HG03280 (cell line): ENCODE measurements at regions not wholly inside any gene's neighbourhood (a gene's known extent, or its start where the extent isn't known, plus 50 kb on each side); places are given as distances from the start of the nearest gene placed in this dataset.

Experiments used
- ATAC-seq: cut with Tn5 transposase; IDR thresholded peaks from one replicate; pipeline ENCODE4 v1.9.1; 2021; ENCODE audit warnings: mild to moderate bottlenecking, moderate library complexity; ENCODE audit not compliant: unreplicated experiment

DNA sequence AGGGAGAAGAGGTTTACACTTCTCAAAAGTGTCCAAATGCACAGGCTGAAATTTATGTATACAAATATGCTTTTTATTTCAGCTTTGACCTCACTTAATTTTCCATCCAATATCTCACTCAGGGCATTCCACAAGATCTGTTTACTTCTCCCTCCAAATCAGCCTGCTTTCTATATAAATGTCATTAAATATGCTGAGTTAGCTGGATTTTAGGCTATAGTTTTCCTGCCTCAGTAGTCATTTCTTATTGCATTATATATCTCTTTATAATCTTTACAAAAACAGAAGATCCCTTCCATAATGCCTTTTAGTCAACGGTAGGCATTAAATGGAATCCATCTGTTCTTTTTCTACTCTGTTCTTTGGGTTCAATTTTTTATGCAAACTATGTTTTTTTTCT, 71.7 kb upstream of the KCND2 start:
- no peak for ATAC-seq

DNA sequence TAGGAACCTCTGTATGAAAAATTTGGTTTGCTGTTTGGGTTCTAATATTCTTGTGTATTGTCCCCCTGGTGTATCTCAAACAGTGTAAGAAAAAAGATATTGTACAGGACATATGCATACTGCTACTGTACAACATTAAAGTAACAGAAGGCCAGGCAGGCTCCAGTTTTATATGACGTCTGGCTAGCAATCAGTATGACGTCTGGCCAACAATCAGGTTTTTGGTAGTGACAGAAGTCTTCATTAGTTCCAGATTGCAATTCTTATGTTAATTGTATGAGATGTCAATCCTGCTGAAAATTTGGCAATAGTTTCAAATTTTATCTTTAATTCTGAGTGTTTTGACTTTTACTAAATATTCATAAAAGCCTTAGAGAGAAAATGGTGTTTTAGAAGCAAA, 67.9 kb upstream of the KCND2 start:
- no peak for ATAC-seq

DNA sequence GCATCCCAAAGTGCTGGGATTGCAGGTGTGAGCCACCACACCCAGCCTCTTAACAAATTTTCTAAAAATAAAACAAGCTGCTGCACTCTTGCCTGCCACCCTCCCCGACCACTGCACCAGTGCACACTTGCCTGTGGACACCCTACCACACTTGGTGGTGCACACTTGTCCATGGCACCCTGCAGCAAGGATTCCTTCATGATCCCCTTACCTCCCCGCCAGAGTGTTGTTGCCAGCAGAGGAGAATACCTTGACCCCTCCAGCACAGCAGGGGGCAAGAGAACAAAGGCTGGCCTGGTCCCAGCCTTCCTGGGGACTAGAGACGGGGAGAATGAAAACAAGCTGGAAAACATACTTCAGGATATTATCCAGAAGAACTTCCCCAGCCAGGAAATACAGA, 65.9 kb upstream of the KCND2 start:
- ATAC-seq, result no peak

DNA sequence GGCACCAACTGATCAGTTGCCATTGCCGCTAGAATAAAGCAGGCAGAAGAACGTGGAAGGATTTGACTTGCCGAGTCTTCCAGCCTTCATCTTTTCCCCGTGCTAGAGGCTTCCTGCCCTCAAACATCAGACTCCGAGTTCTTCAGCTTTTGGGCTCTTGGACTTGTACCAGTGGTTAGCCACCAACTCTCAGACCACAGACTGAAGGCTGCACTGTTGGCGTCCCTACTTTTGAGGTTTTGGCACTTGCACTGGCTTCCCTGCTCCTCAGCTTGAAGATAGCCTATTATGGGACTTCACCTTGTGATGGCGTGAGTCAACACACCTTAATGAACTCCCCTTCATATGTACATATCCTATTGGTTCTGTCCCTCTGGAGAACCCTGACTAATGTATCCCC, 57.3 kb upstream of the KCND2 start:
- no peak for ATAC-seq

DNA sequence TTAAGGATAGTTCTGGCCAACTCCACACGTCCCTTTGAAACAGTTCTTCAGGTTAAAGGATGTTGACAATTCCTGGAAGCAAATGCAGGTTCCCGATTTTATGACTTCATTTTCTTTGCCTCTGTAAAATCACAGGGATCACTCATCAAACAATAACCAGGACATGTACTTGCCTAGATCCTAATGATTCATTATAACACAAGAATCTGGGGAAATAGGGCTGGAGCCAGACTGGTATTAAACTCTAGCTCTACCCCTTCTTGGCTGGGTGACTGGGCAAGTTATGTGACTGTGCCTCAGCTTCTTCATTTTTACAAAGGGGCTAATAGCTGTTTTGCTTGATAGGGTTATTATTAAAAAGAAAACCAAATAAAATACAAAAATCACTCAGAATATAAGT, 56.0 kb upstream of the KCND2 start:
- no peak for ATAC-seq

DNA sequence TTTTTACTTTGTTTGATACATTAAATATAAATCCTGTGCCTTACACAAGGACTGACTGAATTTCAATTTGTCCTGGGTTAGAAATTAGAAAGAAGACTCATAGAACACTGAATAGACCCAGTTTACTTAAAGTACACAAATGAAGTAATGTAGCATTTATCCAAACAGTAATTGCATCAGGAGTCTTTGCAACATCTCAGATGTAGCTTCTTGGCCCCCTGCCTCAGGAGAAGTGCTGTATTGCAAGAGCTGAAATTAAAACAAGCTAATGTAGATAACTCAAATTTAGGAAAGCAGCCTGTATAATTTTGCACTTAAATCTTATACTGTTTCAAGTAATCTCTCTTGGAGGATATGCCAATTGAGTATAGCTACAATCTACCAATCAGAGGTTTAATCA, 54.3 kb upstream of the KCND2 start:
- no peak for ATAC-seq

DNA sequence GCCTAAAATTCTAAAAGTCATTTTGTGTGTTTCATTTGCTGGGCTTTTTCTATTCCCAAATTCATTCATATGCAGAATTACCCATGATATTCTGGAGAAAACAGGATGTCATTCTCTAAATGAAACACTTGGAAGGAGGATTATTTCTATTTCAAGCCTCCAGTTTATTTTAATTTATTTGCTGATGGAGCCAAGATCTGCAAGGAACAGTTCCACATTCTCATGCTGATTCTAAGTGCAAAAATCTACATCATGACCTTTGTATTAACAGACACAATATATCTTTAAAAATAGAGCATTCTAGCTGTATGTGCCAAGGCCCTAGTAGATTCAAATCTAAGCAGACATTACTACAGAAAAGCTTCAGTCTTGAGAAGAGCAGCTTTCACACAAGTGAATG, 51.3 kb upstream of the KCND2 start:
- no peak for ATAC-seq
